Smooth muscle cell (in vitro differentiated cells): ENCODE measurements at regions not wholly inside any gene's neighbourhood (a gene's known extent, or its start where the extent isn't known, plus 50 kb on each side); places are given as distances from the start of the nearest gene placed in this dataset.

Experiments
- DNase-seq: peaks from one replicate; lab custom pipeline; 2025; ENCODE audit not compliant: unreplicated experiment; lab: John Stamatoyannopoulos, UW
- H2AFZ ChIP-seq: fragments of 200-600 bp; sonication (generic); 2 replicates; pipeline ENCODE4 v1.6.0; 2016; ENCODE audit warnings: antibody characterized with exemption, low read depth, mild to moderate bottlenecking
- H3F3A ChIP-seq: fragments of 200-600 bp; sonication (generic); 2 replicates; pipeline ENCODE4 v1.6.0; 2017; ENCODE audit warnings: antibody characterized with exemption, low read depth
- H3K27ac ChIP-seq: fragments of 200-600 bp; sonication (generic); 2 replicates; pipeline ENCODE4 v1.5.1; 2016; ENCODE audit warnings: low read depth, mild to moderate bottlenecking
- H3K27me3 ChIP-seq: fragments of 200-600 bp; sonication (generic); 2 replicates; pipeline ENCODE4 v1.6.1; 2016; ENCODE audit warnings: low read depth, mild to moderate bottlenecking
- H3K36me3 ChIP-seq: fragments of 200-600 bp; sonication (generic); 2 replicates; pipeline ENCODE4 v1.5.1; 2016; ENCODE audit warnings: low read depth
- H3K4me1 ChIP-seq: fragments of 200-600 bp; sonication (generic); 2 replicates; pipeline ENCODE4 v1.5.1; 2016; ENCODE audit warnings: low read depth
- H3K4me2 ChIP-seq: fragments of 200-600 bp; sonication (generic); 2 replicates; pipeline ENCODE4 v1.6.0; 2016; ENCODE audit warnings: mild to moderate bottlenecking
- H3K4me3 ChIP-seq: fragments of 200-600 bp; sonication (generic); 2 replicates; pipeline ENCODE4 v1.5.1; 2016; ENCODE audit warnings: mild to moderate bottlenecking
- H3K79me2 ChIP-seq: fragments of 200-600 bp; sonication (generic); 2 replicates; pipeline ENCODE4 v1.6.0; 2016; ENCODE audit warnings: low read depth, mild to moderate bottlenecking
- H3K9ac ChIP-seq: fragments of 200-600 bp; sonication (generic); 2 replicates; pipeline ENCODE4 v1.6.0; 2016; ENCODE audit warnings: low read depth
- H3K9me3 ChIP-seq: fragments of 200-600 bp; sonication (generic); replicated peaks from 2 replicates; pipeline ENCODE4 v1.5.1; 2016; ENCODE audit warnings: low read depth
- H4K20me1 ChIP-seq: fragments of 200-600 bp; sonication (generic); 2 replicates; pipeline ENCODE4 v1.6.0; 2016; ENCODE audit warnings: low read depth
- WGBS: methylation state at CpG from one replicate; pipeline ENCODE4 v1.1.7; 2016; ENCODE audit warnings: low lambda C conversion rate; 5-methylcytosine and 5-hydroxymethylcytosine counted together
- TF ChIP-seq, protein P1 (sequence below): fragments of 200-600 bp; sonication (generic); IDR thresholded peaks from 2 replicates; pipeline ENCODE4 v1.5.1; 2017; ENCODE audit warnings: borderline replicate concordance, mild to moderate bottlenecking, antibody characterized with exemption; ENCODE audit not compliant: insufficient read depth, poor library complexity, severe bottlenecking

DNA sequence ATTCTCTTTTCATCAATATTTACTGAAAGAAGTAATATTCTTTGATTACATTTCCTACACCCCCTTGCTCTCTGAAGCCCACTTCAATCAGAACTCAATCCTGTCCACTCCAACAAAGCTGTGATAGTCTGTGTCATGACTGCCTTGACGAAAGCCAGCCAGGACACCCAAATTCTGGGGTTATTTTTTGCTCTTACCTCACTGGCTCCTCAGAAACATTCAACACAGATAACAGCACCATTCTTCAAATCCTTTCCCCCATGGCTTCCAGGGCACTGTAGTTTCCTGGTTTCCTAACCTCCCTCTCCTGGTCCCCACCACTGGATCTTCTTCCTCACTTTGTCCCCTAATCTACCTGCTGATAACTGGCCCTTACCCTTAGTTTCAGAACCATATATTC, 106.1 kb upstream of the FER start:
- peak overlapping the region; percentile 81 for H2AFZ ChIP-seq
- 57% methylated on average over 1 of the region's 1 CpG for WGBS

DNA sequence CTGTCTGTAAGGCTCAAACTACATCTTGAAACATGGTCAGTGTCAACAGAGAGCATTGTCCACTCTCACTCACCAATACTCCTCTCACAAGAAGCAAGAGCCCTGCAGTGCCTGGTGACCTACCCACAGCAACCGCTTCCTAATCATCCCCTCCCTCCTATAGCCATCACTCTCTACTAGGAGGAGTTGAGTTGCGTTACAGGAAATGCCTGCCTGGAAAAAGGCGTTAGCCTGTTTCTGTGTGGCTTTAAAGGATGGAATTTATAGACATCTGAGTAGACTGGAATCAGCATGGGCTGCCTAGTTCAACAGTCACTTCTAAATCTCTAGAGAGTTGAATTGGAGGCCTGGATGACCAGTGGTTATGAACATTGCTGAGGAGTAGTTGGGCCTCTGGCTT, 108.3 kb upstream of the FER start:
- no peaks in the 10 kb centered on the region for H3K36me3 ChIP-seq
- DNase-seq, result peak; percentile 2
- H4K20me1 ChIP-seq, result no peaks in the 10 kb centered on the region
- H2AFZ ChIP-seq, result peak overlapping the region; percentile 66
- no peaks in the 10 kb centered on the region for H3K79me2 ChIP-seq
- peak overlapping the region; percentile 83 for H3K27ac ChIP-seq
- WGBS, result 8% methylated on average over 3 of the region's 3 CpGs
- no peaks in the 10 kb centered on the region for H3K27me3 ChIP-seq
- peaks cover 19% of the 10 kb centered on the region for H3K4me1 ChIP-seq
- H3K9ac ChIP-seq, result no peak overlapping the region
- no peaks in the 10 kb centered on the region for H3K9me3 ChIP-seq
- peak overlapping the region; percentile 60 for H3K4me2 ChIP-seq
- no peak overlapping the region for H3K4me3 ChIP-seq
- H3F3A ChIP-seq, result peaks cover 20% of the 10 kb centered on the region
- TF ChIP-seq, protein P1, sequence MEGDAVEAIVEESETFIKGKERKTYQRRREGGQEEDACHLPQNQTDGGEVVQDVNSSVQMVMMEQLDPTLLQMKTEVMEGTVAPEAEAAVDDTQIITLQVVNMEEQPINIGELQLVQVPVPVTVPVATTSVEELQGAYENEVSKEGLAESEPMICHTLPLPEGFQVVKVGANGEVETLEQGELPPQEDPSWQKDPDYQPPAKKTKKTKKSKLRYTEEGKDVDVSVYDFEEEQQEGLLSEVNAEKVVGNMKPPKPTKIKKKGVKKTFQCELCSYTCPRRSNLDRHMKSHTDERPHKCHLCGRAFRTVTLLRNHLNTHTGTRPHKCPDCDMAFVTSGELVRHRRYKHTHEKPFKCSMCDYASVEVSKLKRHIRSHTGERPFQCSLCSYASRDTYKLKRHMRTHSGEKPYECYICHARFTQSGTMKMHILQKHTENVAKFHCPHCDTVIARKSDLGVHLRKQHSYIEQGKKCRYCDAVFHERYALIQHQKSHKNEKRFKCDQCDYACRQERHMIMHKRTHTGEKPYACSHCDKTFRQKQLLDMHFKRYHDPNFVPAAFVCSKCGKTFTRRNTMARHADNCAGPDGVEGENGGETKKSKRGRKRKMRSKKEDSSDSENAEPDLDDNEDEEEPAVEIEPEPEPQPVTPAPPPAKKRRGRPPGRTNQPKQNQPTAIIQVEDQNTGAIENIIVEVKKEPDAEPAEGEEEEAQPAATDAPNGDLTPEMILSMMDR, result no peak

More for the DNA sequence above, 106.1 kb upstream of the FER start:
- Histone ChIP-seq H3K27me3 (no peaks in the 10 kb centered on the region), H3K4me2 (peak overlapping the region; percentile 72), H3K9ac (no peak overlapping the region), H3K4me1 (peaks cover 10% of the 10 kb centered on the region), H3F3A (peaks cover 20% of the 10 kb centered on the region), H3K79me2 (no peaks in the 10 kb centered on the region), H4K20me1 (no peaks in the 10 kb centered on the region), H3K9me3 (no peaks in the 10 kb centered on the region), H3K27ac (no peak overlapping the region), H3K4me3 (no peak overlapping the region), H3K36me3 (no peaks in the 10 kb centered on the region)
- DNase-seq, result no peak
- TF ChIP-seq, protein P1, result no peak

DNA sequence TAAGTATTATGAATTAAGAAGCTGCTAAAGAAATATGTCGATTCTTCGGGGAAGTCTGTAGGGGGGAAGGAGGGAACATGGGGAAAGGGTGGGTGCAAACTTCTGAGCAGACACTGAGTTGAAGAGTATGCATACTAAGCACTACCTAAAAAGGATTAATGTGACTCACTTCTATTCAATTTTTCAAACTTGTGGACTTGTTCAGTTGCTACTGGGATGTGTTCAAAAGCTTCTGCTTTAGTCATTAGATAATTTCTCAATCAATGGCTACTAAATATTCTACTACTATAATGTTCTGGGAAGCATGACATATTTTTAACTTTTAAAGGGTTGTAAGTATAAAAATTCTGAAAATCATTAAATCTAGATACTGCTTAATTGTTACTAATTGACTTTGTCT, 109.7 kb upstream of the FER start:
- WGBS, result 100% methylated on average over 2 of the region's 2 CpGs
- TF ChIP-seq, protein P1, result no peak

DNA sequence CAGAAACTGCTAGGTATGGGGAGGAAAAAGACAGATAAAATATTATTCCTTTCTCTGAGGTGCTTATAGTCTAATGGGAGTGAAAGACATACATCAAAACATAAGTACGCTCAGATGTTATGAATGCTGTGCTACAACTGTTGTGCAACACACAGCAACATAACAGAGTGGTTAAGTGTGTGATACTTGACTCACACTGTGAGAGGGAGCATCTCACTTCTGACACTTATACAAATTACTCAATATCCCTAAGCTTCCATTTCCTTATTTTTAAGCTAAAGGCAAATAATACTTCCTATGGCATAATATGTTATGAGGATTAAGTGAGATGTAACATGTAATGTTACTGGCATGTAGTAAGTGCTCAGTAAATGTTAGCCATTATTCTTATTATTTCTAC, 110.6 kb upstream of the FER start:
- H3K4me2 ChIP-seq, result peak overlapping the region; percentile 31
- no peaks in the 10 kb centered on the region for H4K20me1 ChIP-seq
- H3K9ac ChIP-seq, result no peak overlapping the region
- H3K4me1 ChIP-seq, result peaks cover 19% of the 10 kb centered on the region
- 38% methylated on average over 1 of the region's 1 CpG for WGBS
- H3K9me3 ChIP-seq, result no peaks in the 10 kb centered on the region
- peak overlapping the region; percentile 83 for H3K27ac ChIP-seq
- TF ChIP-seq, protein P1, result no peak
- DNase-seq, result no peak
- H3K27me3 ChIP-seq, result no peaks in the 10 kb centered on the region
- no peaks in the 10 kb centered on the region for H3K36me3 ChIP-seq
- no peak overlapping the region for H3K4me3 ChIP-seq
- peaks cover 20% of the 10 kb centered on the region for H3F3A ChIP-seq
- peak overlapping the region; percentile 81 for H2AFZ ChIP-seq
- no peaks in the 10 kb centered on the region for H3K79me2 ChIP-seq

More for the DNA sequence above, 109.7 kb upstream of the FER start:
- Histone ChIP-seq H3F3A (peaks cover 20% of the 10 kb centered on the region), H3K9ac (no peak overlapping the region), H3K9me3 (no peaks in the 10 kb centered on the region), H3K27ac (peak overlapping the region; percentile 83), H3K4me3 (no peak overlapping the region), H3K79me2 (no peaks in the 10 kb centered on the region), H2AFZ (no peak overlapping the region), H4K20me1 (no peaks in the 10 kb centered on the region), H3K4me2 (no peak overlapping the region), H3K36me3 (no peaks in the 10 kb centered on the region), H3K27me3 (no peaks in the 10 kb centered on the region), H3K4me1 (peaks cover 19% of the 10 kb centered on the region)
- DNase-seq, result no peak
